Myocyte (in vitro differentiated cells): ENCODE measurements at regions not wholly inside any gene's neighbourhood (a gene's known extent, or its start where the extent isn't known, plus 50 kb on each side); places are given as distances from the start of the nearest gene placed in this dataset.
"Not testable (repeated sequence)": the region's sequence is repeated elsewhere in the genome, so short reads cannot be mapped to it uniquely, and the experiment has no call there.

Experiments used
- DNase-seq: peaks from one replicate; pipeline ENCODE4 v3.0.0-alpha.2; 2012; ENCODE audit warnings: low read depth

GRCh38 chr7:69020536-69020935 is 577.7 kb upstream of the AUTS2 start:
- DNase-seq, result no peak

- DNase-seq, result no peak
Observed at GRCh38 chr7:69025249-69025648, 573.0 kb upstream of the AUTS2 start.

GRCh38 chr7:69032848-69033247 is 565.4 kb upstream of the AUTS2 start:
- no peak for DNase-seq

- DNase-seq, result no peak
Observed at GRCh38 chr7:69035826-69036225, 562.4 kb upstream of the AUTS2 start.

GRCh38 chr7:69036301-69036700 is 562.0 kb upstream of the AUTS2 start:
- no peak for DNase-seq

GRCh38 chr7:69038915-69039314 is 559.4 kb upstream of the AUTS2 start:
- DNase-seq, result no peak

GRCh38 chr7:69042138-69042537 is 556.1 kb upstream of the AUTS2 start:
- DNase-seq, result no peak

- DNase-seq, result no peak
Observed at GRCh38 chr7:69047151-69047754, 551.0 kb upstream of the AUTS2 start.

GRCh38 chr7:69049326-69049725 is 548.9 kb upstream of the AUTS2 start:
- DNase-seq, result no peak

GRCh38 chr7:69052447-69052846 is 545.8 kb upstream of the AUTS2 start:
- no peak for DNase-seq

GRCh38 chr7:69060516-69060915 is 537.8 kb upstream of the AUTS2 start:
- DNase-seq, result no peak

- DNase-seq, result no peak
Observed at GRCh38 chr7:69062020-69062765, 536.1 kb upstream of the AUTS2 start.

- DNase-seq, result no peak
Observed at GRCh38 chr7:69067397-69067796, 530.9 kb upstream of the AUTS2 start.

- no peak for DNase-seq
Observed at GRCh38 chr7:69070476-69070875, 527.8 kb upstream of the AUTS2 start.

- no peak for DNase-seq
Observed at GRCh38 chr7:69076566-69076965, 521.7 kb upstream of the AUTS2 start.

GRCh38 chr7:69078997-69079769 is 519.1 kb upstream of the AUTS2 start:
- DNase-seq, result no peak

- not testable (repeated sequence) for DNase-seq
Observed at GRCh38 chr7:69087281-69087680, 511.0 kb upstream of the AUTS2 start.

GRCh38 chr7:69088185-69088584 is 510.1 kb upstream of the AUTS2 start:
- DNase-seq, result no peak

- no peak for DNase-seq
Observed at GRCh38 chr7:69090936-69091335, 507.3 kb upstream of the AUTS2 start.

GRCh38 chr7:69091521-69091920 is 506.8 kb upstream of the AUTS2 start:
- no peak for DNase-seq

GRCh38 chr7:69095127-69095526 is 503.1 kb upstream of the AUTS2 start:
- no peak for DNase-seq

- no peak for DNase-seq
Observed at GRCh38 chr7:69095649-69096048, 502.6 kb upstream of the AUTS2 start.
